ENCODE measurements at regions not wholly inside any gene's neighbourhood (a gene's known extent, or its start where the extent isn't known, plus 50 kb on each side); places are given as distances from the start of the nearest gene placed in this dataset.
A peak's percentile ranks its signal among the peaks of the same experiment; 100 is the strongest.
"Not testable (repeated sequence)": the region's sequence is repeated elsewhere in the genome, so short reads cannot be mapped to it uniquely, and the experiment has no call there.

DNA sequence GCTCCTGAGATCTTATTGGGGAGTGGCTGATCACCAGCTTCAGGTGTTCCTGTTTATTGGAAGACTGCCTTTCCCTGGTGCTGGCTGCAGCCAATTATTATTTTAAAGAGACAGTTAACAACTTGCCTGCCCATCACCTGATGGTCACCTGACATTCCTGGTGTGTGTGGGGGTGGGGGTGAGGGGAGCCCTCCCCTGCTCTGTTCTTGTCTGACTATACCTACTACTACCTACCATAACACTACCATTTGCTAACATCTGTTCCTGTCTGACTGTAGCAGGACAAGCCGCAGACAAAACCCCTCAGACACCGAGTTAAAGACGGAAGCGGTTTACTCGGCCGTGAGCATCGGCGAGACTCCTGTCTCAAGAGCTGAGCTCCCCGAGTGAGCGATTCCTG, 54.9 kb upstream of the NBPF3 start:
- no peak for DNase-seq

DNA sequence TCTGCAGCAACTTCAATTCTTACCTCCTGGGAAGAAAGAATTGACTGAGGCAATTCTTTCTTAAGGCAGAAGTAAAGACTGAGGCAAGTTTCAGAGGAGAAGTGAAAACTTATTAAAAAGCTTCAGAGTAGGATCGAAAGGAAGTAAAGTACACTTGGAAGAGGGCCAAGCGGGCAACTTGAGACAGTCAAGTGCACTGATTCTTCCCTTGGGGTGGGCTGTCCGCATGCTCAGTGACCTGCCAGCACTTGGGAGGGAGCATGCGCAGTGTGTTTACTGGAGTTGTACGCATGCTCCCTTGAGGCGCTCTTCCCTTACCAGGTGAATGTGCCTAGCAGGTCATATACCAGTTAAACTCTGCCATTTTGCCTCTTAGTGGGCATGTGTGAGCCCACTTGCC, 55.3 kb upstream of the NBPF3 start:
- no peak for DNase-seq

GRCh38 chr1:21383785-21384401, 56.0 kb upstream of the NBPF3 start:
- DNase-seq = no peak

DNA sequence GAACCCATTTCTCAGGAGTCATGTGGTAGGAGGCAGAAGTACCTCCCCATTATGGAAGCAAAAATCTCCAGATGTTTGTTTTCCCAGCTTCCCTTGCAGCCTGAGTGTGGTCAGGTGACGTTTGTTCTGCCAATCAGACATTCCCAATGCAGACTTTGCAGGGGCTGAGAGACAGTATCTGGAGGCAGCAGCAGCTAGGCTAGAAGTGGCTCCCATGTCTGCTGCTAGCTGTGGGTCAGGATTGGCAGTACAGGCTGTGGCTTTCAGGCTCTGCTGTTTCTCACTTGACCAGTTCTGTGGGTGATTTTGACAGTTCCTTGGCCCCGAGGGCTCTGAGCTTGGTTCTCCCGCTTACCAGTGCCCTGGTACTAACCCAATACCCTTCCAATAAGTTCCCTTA, 58.6 kb upstream of the NBPF3 start:
- DNase-seq = no peak

- not testable (repeated sequence) for DNase-seq
These were observed 59.8 kb upstream of the NBPF3 start for GRCh38 chr1:21380147-21380546.

DNA sequence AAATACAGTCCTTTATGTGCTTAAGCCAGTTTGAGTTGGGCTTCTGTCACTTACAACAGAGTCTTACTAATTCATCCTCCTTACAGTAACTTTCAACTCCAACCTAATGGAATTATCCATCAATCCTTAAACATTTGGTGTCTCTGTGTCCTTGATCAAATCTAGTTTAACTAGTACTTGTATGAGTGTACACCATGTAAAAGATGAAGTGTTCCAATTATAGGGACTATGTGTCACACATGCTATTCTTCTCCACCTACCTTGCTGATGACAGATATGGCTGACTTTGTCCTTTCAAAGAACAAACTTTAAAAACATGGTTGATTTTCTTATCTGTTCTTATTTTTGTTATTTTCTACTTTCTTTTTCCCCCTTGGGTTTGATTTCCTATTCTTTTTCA, 60.4 kb upstream of the NBPF3 start:
- DNase-seq = no peak

DNA sequence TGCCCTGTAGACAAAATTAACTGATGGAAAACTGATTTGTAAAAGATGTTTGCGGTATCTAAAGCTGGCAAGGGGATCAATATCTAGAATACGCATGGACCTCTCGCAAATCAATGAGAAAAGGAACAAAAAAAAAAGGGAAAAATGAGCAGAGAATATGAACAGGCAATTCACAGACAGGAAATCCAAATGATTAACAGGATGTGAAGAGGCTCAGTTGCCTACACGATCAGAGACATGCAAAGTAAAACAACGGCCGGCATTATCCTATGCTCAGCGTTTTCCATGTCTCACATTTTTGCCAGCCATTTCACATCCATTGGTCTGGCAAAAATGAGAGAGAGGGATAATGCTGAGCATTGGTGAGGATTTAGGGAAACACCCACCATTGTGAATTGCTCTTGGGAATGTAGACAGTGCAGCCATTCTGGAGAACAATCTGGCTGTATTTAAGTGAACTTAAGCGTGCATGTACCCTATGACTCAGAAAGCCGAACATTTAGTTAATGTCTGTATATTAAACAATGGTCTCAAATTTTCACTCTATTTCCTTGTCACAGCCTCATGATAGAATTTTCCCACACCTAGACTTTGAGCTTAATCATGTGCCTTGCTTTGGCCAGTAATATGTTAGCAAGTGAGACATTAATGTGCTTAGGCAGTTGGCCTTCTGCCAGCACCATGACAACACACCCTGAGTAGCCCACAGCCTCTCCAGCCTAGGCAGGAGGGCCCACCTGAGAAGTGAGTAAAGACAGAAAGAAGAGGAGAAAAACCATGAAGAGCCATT, 61.0 kb upstream of the NBPF3 start:
- no peak for DNase-seq

DNA sequence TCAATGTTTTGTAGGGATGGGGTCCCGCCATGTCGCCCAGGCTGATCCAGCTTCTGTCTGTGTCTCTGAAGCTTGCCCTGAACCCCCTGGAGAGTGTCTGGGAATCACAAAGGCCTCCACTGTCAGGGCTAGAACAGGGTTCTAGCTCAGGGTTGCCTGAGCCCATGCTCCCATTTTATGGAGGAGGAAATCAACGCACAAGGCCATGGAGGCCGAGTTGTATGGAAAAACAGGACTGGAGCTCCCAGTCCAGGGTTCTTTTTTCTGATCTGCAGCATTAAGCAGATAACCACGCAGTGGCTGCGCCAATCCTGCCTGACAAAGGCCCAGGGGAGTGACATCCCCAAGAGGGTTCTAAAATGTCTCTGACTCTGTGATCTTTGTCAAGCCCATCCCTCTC, 67.6 kb upstream of the NBPF3 start:
- no peak for DNase-seq

DNA sequence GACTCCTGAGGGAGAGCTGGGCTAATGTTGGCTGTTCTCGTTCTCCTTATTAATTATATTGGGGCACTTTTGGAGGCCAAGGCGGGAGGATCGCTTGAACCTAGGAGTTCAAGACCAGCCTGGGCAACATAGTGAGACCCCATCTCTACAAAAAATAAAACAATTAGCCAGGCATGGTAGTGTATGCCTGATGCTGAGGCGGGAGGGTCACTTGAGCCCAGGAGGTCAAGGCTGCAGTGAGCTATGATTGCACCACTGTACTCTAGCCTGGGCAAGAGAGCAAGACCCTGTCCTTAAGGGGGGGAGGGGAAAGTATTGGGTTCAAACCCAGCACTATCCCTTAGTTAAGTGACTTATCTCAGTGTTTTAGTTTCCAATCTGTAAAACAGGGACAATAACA, 70.0 kb upstream of the NBPF3 start:
- DNase-seq = no peak

DNA sequence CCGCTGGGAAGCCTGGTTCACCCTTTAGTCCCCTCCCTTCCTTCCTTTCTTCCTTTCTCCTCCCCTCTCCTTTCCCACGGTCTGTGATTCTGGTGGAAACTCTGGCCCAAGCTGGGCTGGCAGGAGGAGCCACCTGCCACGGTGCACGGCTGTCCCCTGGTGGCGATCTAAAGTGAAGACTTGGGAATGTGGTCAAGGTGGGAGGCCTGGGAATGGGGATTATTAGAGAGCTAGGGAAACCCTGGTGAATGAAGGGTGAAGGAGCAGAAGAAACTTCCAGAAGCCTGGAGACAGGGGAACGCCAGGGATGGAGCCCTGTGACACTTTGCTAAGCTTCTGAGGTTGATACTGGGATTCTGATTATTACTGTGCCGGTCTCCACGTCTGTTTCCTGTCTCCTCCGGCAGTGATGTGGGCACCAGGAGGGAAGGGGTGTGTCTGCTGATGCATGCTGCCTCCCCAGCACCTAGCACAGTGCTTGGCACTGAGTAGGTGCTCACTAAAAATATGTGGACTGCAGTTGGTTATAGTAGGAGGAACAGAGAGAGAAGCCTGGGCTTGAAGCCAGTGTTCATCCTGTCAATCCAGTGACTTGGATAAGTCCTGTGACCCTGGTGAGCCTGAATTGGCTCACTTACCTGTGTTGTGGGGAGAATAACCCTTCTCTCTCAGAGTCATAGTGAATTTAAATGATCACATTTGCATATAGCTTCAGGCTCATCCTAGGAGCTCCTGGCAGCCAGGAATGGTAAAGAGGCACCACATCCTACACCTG, 71.2 kb upstream of the NBPF3 start:
- peak; percentile 54 for DNase-seq

DNA sequence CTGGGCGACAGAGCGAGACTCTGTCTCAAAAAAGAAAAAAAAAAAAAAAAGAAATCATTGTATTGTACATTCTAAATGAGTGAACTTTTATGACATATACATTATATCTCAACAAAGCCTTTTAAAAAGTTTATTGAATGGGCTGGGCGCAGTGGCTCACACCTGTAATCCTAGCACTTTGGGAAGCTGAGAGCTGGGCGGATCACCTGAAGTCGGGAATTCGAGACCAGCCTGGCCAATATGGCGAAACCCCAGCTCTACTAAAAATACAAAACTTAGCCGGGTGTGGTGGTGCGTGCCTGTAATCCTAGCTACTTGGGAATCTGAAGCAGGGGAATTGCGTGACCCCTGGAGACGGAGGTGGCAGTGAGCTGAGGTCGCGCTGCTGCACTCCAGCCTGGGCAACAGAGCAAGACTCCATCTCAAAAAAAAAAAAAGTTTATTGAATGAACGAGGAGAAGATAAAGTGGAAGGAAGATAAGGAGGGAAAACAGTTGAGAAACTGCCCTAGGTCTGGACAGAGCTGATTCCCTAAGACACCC, 71.9 kb upstream of the NBPF3 start:
- DNase-seq = not testable (repeated sequence)

DNA sequence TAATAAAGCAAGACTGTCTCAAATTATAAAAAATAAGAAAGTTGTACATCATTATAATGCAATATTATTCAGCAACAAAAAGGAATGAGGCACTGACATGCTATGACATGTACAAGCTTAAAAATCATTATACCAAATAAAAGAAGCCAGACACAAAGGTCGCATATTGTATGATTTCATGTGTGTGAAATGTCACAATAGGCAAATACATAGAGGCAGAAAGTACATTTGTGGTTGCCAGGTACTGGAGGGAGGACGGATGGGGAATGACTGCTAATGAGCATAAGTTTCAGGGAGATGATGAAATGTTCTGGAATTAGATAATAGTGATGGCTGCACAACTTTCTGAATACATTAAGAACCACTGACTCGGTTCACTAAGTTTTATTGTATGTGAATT, 73.6 kb upstream of the NBPF3 start:
- DNase-seq = no peak

DNA sequence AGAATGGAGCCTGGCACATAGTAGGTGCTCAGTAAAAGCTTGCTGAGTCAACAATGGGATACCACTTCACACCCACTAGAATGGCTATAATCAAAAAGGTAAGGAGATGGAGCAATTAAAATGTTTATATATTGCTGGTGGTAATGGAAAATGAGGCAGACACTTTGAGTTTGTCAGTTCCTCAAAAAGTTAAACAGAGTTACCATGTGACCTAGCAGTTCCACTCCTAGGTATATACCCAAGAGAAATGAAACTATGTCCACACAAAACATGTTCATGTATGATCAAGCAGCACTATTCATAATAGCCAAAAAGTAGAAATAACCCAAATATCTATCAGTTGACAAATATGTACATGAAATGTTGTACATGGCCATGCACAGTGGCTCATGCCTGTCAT, 74.8 kb upstream of the ECE1 start:
- no peak for DNase-seq

DNA sequence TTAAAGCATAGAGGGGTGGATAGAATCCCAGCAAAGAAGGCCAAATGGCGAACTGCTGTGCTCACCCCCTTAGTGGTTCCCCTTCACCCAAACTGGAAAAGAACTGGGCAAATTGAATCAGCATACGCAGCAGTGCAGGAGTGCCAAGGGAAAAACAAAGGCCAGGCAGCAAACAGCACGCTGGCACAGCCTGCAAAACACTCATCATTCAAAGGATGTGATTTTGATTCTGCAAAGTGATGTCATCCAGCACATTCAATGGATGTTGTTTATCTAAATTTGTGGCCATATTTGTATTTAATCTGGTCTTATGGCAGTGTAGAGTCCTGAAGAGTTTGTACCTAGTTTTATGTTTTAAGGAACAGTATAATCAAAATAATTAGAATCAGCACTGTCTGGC, 71.8 kb upstream of the ECE1 start:
- DNase-seq = no peak

- no peak for DNase-seq
These were observed 71.2 kb upstream of the ECE1 start for GRCh38 chr1:21361506-21361905.

GRCh38 chr1:21357161-21357560, 66.9 kb upstream of the ECE1 start:
- no peak for DNase-seq

DNA sequence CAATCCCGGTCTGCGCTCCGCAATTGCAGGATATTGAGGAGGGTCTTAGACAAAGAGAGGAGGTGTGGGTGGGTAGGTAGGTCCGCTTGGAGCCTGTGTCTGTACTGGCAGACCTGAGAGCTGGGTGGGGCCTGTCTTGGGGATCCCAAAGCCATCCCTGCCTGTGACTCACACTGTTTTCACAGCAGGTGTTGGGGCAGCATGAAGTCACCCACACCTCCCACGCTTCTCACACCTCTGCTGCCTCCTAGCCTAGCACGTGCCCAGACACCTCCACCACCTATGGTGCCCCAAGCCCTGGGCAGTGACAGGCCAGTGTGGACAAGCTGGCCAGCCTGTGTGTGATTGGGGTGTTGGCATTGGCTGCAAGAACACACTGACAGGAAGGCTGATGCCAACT, 65.7 kb upstream of the ECE1 start:
- DNase-seq = no peak

DNA sequence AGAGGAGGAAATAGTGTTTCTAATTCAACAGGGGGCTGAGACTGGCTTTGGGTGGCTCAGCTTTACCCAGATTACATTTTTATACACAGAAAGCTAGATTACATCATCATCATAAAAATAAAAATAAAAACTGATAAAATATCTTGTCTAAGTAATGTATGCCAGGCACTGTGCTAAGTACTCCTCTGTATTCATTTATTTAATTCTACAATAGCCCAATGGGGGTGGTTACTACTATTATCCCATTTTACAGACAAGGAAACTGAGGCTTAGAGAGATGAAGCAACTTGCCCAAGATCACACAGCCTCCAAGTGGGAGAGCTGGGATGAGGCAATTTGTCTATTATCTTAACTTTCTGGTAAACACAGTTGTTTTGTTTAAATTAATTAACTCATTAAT, 62.3 kb upstream of the ECE1 start:
- no peak for DNase-seq

GRCh38 chr1:21351901-21352300, 61.6 kb upstream of the ECE1 start:
- DNase-seq = no peak

DNA sequence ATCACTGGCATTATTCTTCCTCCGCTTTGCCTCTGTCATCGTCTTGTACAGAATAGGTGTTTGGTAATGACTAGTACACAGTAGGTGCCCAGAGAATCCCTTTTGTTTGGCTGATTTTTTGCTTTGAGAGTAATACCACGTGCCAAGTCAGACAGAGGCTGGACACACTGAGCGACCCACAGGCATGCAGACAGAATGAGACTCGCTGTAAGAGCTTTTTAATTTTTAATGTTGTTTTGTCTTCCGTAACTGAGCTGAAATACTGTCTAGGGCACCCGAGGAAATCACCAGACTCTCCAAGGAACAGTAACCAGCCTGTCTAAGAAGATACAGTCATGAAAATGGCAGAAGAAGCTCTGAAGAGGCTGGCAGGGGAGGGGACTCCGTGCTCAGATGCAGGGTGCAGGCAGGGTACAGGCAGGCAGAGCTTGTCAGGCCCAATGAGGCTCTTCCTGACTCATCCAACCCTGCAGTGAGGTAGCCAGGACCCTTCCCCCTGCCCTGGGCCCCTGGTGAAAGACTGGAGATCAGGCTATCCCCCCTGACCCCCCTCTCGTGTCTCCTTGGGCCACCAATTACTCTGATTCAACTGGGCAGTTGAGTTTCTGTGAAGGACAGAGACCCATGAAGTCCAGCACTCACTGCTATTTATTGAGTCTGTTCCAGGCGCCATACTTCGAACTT, 60.1 kb upstream of the ECE1 start:
- DNase-seq = no peak

GRCh38 chr1:21349693-21350092, 59.4 kb upstream of the ECE1 start:
- DNase-seq = no peak

DNA sequence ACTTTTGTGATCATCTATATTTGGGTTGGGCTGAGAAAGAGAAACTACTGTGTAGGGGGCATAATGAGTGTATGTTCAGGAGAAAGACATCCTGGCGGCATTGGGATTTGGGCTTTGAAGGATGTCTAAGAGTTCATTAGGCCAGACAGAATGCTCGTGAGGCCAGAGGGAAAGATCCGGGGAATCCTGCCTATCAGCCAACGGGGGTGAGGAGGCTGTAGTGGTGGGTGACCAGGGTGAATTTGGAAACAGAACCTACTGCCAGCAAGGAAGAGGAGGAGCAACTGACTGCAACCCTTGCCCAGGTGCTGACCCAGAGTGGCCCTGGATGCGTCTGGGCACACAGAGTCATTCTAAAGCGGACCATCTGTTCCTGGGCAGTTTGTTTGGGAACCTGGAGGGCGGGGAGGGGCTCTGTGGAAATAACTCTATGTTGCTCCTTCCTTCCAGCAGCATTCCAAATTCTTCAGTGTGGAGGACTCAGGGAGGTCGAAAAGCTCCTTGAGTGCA, 56.9 kb upstream of the ECE1 start:
- no peak for DNase-seq
